Prostate gland (tissue), 2 donors: ENCODE measurements at regions not wholly inside any gene's neighbourhood (a gene's known extent, or its start where the extent isn't known, plus 50 kb on each side); places are given as distances from the start of the nearest gene placed in this dataset.

Experiments
- DNase-seq: peaks from one replicate; pipeline ENCODE4 v3.0.0-alpha.2; 2019; ENCODE audit warnings: low spot score
- H3K27ac ChIP-seq, 2 donors: fragments of 200-600 bp; sonication (generic); 2 replicates each; pipeline ENCODE4 v1.5.1; 2017 to 2019
- H3K27me3 ChIP-seq: fragments of 200-600 bp; sonication (generic); replicated peaks from 2 replicates; pipeline ENCODE4 v1.5.1; 2019; ENCODE audit not compliant: insufficient read depth
- H3K36me3 ChIP-seq, 2 donors: fragments of 200-600 bp; sonication (generic); 1 replicate in 1 of 2; 2 replicates in 1 of 2; pipeline versions ENCODE4 v1.5.1 to v1.8.1; 2017 to 2019
- H3K4me1 ChIP-seq: fragments of 200-600 bp; sonication (generic); replicated peaks from 2 replicates; pipeline ENCODE4 v1.5.1; 2019
- H3K4me3 ChIP-seq, 2 donors: fragments of 200-600 bp; sonication (generic); 2 replicates each; pipeline ENCODE4 v1.5.1; 2017 to 2019
- H3K9me3 ChIP-seq: fragments of 200-600 bp; sonication (generic); 2 replicates; pipeline ENCODE4 v1.5.1; 2017
- CTCF ChIP-seq, 4 experiments: fragments of 200-600 bp in 2 of 4; fragments of 450-650 bp in 2 of 4; sonication (generic) in 2 of 4; IDR thresholded peaks; 1 replicate in 3 of 4; 2 replicates in 1 of 4; pipeline ENCODE4 v1.5.1; 2016 to 2019; ENCODE audit warnings: antibody characterized with exemption in 4 of 4, mild to moderate bottlenecking in 2 of 4, moderate library complexity in 2 of 4
- POLR2A ChIP-seq: fragments of 450-650 bp; IDR thresholded peaks from one replicate; pipeline ENCODE4 v1.6.1; 2016; ENCODE audit warnings: antibody characterized with exemption, mild to moderate bottlenecking
- POLR2AphosphoS5 ChIP-seq: sonication (generic); formaldehyde crosslinking; IDR thresholded peaks from one replicate; pipeline ENCODE4 v1.6.1; 2017; ENCODE audit warnings: antibody characterized with exemption
- WGBS: methylation state at CpG from one replicate; pipeline ENCODE4 v1.1.5; 2018; 5-methylcytosine and 5-hydroxymethylcytosine counted together
- intact Hi-C: fragments of 100-400 bp; cut with DNase I; formaldehyde crosslinking; loops from one replicate; pipeline ENCODE4 v1.14.2; 2022

- no peaks in the 10 kb centered on the region for H3K4me1 ChIP-seq
- no peaks in the 10 kb centered on the region for H3K27me3 ChIP-seq
- DNase-seq: no peak
- TF ChIP-seq POLR2A: no peak
- TF ChIP-seq CTCF (IDR thresholded peaks at IDR 0.05): no peak
- no peak for TF ChIP-seq POLR2AphosphoS5
- no peaks in the 10 kb centered on the region for H3K36me3 ChIP-seq
- 52% methylated on average over 4 of the region's 4 CpGs for WGBS
- intact Hi-C loops: no loop called here
- no peak overlapping the region for H3K27ac ChIP-seq
- no peak overlapping the region for H3K4me3 ChIP-seq
- H3K9me3 ChIP-seq: no peaks in the 10 kb centered on the region
Observed at GRCh38 chr4:174036576-174036975, 246.9 kb downstream of the FBXO8 start.

GRCh38 chr4:174036111-174036510, 247.4 kb downstream of the FBXO8 start:
- intact Hi-C loops: no loop called here
- WGBS: 29% methylated on average over 2 of the region's 2 CpGs
- no peak for DNase-seq
- Histone ChIP-seq H3K27me3 (no peaks in the 10 kb centered on the region), H3K27ac (no peak overlapping the region), H3K9me3 (no peaks in the 10 kb centered on the region), H3K4me1 (no peaks in the 10 kb centered on the region), H3K36me3 (no peaks in the 10 kb centered on the region), H3K4me3 (no peak overlapping the region)
- TF ChIP-seq CTCF (IDR thresholded peaks at IDR 0.05) (no peak), POLR2A (no peak), POLR2AphosphoS5 (no peak)

- Histone ChIP-seq H3K36me3 (no peaks in the 10 kb centered on the region), H3K27me3 (no peaks in the 10 kb centered on the region), H3K4me3 (no peak overlapping the region), H3K4me1 (no peaks in the 10 kb centered on the region), H3K27ac (no peak overlapping the region), H3K9me3 (no peaks in the 10 kb centered on the region)
- no peak for DNase-seq
- TF ChIP-seq POLR2A (no peak), POLR2AphosphoS5 (no peak), CTCF (IDR thresholded peaks at IDR 0.05) (no peak)
- intact Hi-C loops: no loop called here
- 46% methylated on average over 2 of the region's 2 CpGs for WGBS
Observed at GRCh38 chr4:174023641-174024040, 259.8 kb downstream of the FBXO8 start.

- intact Hi-C loops: no loop called here
Observed at GRCh38 chr4:174018236-174018635, 265.2 kb downstream of the FBXO8 start.

More at GRCh38 chr4:174018236-174018635, 265.2 kb downstream of the FBXO8 start:
- no peak for DNase-seq
- Histone ChIP-seq H3K9me3 (no peaks in the 10 kb centered on the region), H3K36me3 (no peaks in the 10 kb centered on the region), H3K27ac (no peak overlapping the region), H3K27me3 (no peaks in the 10 kb centered on the region), H3K4me3 (no peak overlapping the region), H3K4me1 (no peaks in the 10 kb centered on the region)
- TF ChIP-seq POLR2AphosphoS5 (no peak), POLR2A (no peak), CTCF (IDR thresholded peaks at IDR 0.05) (no peak)
- 85% methylated on average over 7 of the region's 7 CpGs for WGBS
